OCI-LY7 (cell line): ENCODE measurements at regions not wholly inside any gene's neighbourhood (a gene's known extent, or its start where the extent isn't known, plus 50 kb on each side); places are given as distances from the start of the nearest gene placed in this dataset.

ENCODE experiments used
- BruUV-seq: library from RNA; stranded (reverse); fragments of 400-500 nt; replicated peaks from 2 replicates; lab custom pipeline; 2021; lab: Mats Ljungman, UMichigan
- CTCF ChIA-PET: fragments of 300-600 bp; sonication (Branson Sonifier 250); formaldehyde crosslinking; loops from one replicate; lab custom pipeline; 2022; ENCODE audit warnings: antibody characterized with exemption; ENCODE audit not compliant: unreplicated experiment; lab: Charles Lee
- POLR2A ChIA-PET: fragments of 300-600 bp; sonication (Branson Sonifier 250); formaldehyde crosslinking; loops from one replicate; lab custom pipeline; 2022; ENCODE audit warnings: antibody characterized with exemption; lab: Charles Lee
- DNase-seq: peaks from one replicate; pipeline ENCODE4 v3.0.0-alpha.2; 2015; ENCODE audit warnings: low spot score
- H2AFZ ChIP-seq: fragments of 200-600 bp; sonication (generic), shearing (Covaris generic); 2 replicates; pipeline ENCODE4 v1.6.1; 2014; ENCODE audit warnings: mild to moderate bottlenecking, antibody characterized with exemption, low read length, moderate library complexity
- H3K27ac ChIP-seq: fragments of 200-600 bp; sonication (generic); 2 replicates; pipeline ENCODE4 v1.5.1; 2014; ENCODE audit warnings: mixed run types, low read depth, mild to moderate bottlenecking, moderate library complexity, low read length, inconsistent platforms; ENCODE audit not compliant: poor library complexity, severe bottlenecking
- H3K36me3 ChIP-seq: fragments of 200-600 bp; sonication (generic); 2 replicates; pipeline ENCODE4 v1.6.1; 2014; ENCODE audit warnings: mild to moderate bottlenecking, antibody characterized with exemption, low read length, moderate library complexity, mixed read lengths; ENCODE audit not compliant: insufficient read depth
- H3K4me1 ChIP-seq: fragments of 200-600 bp; sonication (generic); 2 replicates; pipeline ENCODE4 v1.5.1; 2014; ENCODE audit warnings: mild to moderate bottlenecking, low read length; ENCODE audit not compliant: insufficient read depth, poor library complexity, severe bottlenecking
- H3K4me2 ChIP-seq: fragments of 200-600 bp; sonication (generic); 2 replicates; pipeline ENCODE4 v1.6.1; 2014; ENCODE audit warnings: mild to moderate bottlenecking, low read length
- H3K4me3 ChIP-seq: fragments of 200-600 bp; sonication (generic); 2 replicates; pipeline ENCODE4 v1.5.1; 2014; ENCODE audit warnings: mild to moderate bottlenecking, low read depth, low read length; ENCODE audit not compliant: poor library complexity, severe bottlenecking
- H3K79me2 ChIP-seq: fragments of 200-600 bp; sonication (generic); 2 replicates; pipeline ENCODE4 v1.6.1; 2016; ENCODE audit warnings: low read depth, mild to moderate bottlenecking, low read length, moderate library complexity, mixed read lengths; ENCODE audit not compliant: insufficient read depth
- H3K9me2 ChIP-seq: fragments of 200-600 bp; sonication (generic); 2 replicates; pipeline ENCODE4 v1.6.1; 2016; ENCODE audit warnings: mild to moderate bottlenecking, low read length, mixed read lengths; ENCODE audit not compliant: insufficient read depth
- H3K9me3 ChIP-seq: fragments of 200-600 bp; sonication (generic); 2 replicates; pipeline ENCODE4 v1.6.1; 2014; ENCODE audit warnings: mild to moderate bottlenecking, mixed run types, low read length, mixed read lengths
- H4K20me1 ChIP-seq: fragments of 200-600 bp; sonication (generic); 2 replicates; pipeline ENCODE4 v1.6.1; 2014; ENCODE audit warnings: mild to moderate bottlenecking, antibody characterized with exemption, low read length, moderate library complexity, mixed read lengths; ENCODE audit not compliant: insufficient read depth
- CTCF ChIP-seq: fragments of 200-600 bp; sonication (generic); conservative IDR thresholded peaks from 2 replicates; pipeline ENCODE4 v1.5.1; 2014; ENCODE audit warnings: mild to moderate bottlenecking, antibody characterized with exemption, low read length, moderate library complexity, mixed read lengths
- EZH2phosphoT487 ChIP-seq: fragments of 200-600 bp; sonication (generic); IDR thresholded peaks from 2 replicates; pipeline ENCODE4 v1.6.1; 2018; ENCODE audit warnings: low read depth, borderline replicate concordance, mild to moderate bottlenecking, mixed run types, antibody characterized with exemption, low read length, moderate library complexity, mixed read lengths
- intact Hi-C: fragments of 100-400 bp; cut with micrococcal nuclease; formaldehyde crosslinking; loops from one replicate; pipeline ENCODE4 v1.10.0; 2022; ENCODE audit not compliant: unreplicated experiment

- no peak overlapping the region for H3K4me2 ChIP-seq
- POLR2A ChIA-PET, result interaction anchor here (0.7 kb wide), 1 partner anchor 17 kb away, joined by 3 read pairs; no protein-coding TSS in a partner anchor
- H2AFZ ChIP-seq, result no peak overlapping the region
- peak; percentile 0 for DNase-seq
- H3K79me2 ChIP-seq, result no peaks in the 10 kb centered on the region
- no peaks in the 10 kb centered on the region for H3K9me3 ChIP-seq
- no peaks in the 10 kb centered on the region for H3K9me2 ChIP-seq
- no peaks in the 10 kb centered on the region for H4K20me1 ChIP-seq
- H3K4me1 ChIP-seq, result peaks cover 4% of the 10 kb centered on the region
- H3K4me3 ChIP-seq, result no peak overlapping the region
- H3K27ac ChIP-seq, result no peak overlapping the region
- H3K36me3 ChIP-seq, result no peaks in the 10 kb centered on the region
- no TSS peak for BruUV-seq
- intact Hi-C loops, result no loop called here
- TF ChIP-seq EZH2phosphoT487 (no peak), CTCF (0 out of 2 replicates have a peak, but pooled peaks have one; percentile 24)
- CTCF ChIA-PET, result no interaction called here
Observed at GRCh38 chrY:8807648-8808408, 529.4 kb upstream of the TSPY4 start.

GRCh38 chrY:8808611-8809010 is 528.7 kb upstream of the TSPY4 start:
- Histone ChIP-seq H3K79me2 (no peaks in the 10 kb centered on the region), H3K36me3 (no peaks in the 10 kb centered on the region), H3K9me3 (no peaks in the 10 kb centered on the region), H2AFZ (no peak overlapping the region), H3K4me1 (peaks cover 4% of the 10 kb centered on the region), H3K27ac (no peak overlapping the region), H3K4me3 (no peak overlapping the region), H4K20me1 (no peaks in the 10 kb centered on the region), H3K9me2 (no peaks in the 10 kb centered on the region), H3K4me2 (no peak overlapping the region)
- intact Hi-C loops, result no loop called here
- CTCF ChIA-PET, result no interaction called here
- TF ChIP-seq EZH2phosphoT487, result no peak
- TF ChIP-seq CTCF, result peak; percentile 56
- peak; percentile 9 for DNase-seq
- no TSS peak for BruUV-seq
- POLR2A ChIA-PET, result interaction anchor here (0.5 to 0.7 kb wide), 2 partner anchors 16 to 56 kb away, joined by 3 read pairs; no protein-coding TSS in a partner anchor

GRCh38 chrY:8809076-8809475 is 528.2 kb upstream of the TSPY4 start:
- Histone ChIP-seq H3K4me1 (peaks cover 4% of the 10 kb centered on the region), H3K27ac (no peak overlapping the region), H3K36me3 (no peaks in the 10 kb centered on the region), H3K9me2 (no peaks in the 10 kb centered on the region), H2AFZ (no peak overlapping the region), H3K79me2 (no peaks in the 10 kb centered on the region), H3K4me2 (no peak overlapping the region), H3K9me3 (no peaks in the 10 kb centered on the region), H4K20me1 (no peaks in the 10 kb centered on the region), H3K4me3 (no peak overlapping the region)
- intact Hi-C loops, result no loop called here
- no TSS peak for BruUV-seq
- POLR2A ChIA-PET, result interaction anchor here (0.5 kb wide), 1 partner anchor 56 kb away, joined by 3 read pairs; no protein-coding TSS in a partner anchor
- TF ChIP-seq CTCF (no peak), EZH2phosphoT487 (no peak)
- CTCF ChIA-PET, result no interaction called here
- DNase-seq, result no peak
